H9 (cell line): ENCODE measurements at regions not wholly inside any gene's neighbourhood (a gene's known extent, or its start where the extent isn't known, plus 50 kb on each side); places are given as distances from the start of the nearest gene placed in this dataset.

ENCODE experiments used
- DNase-seq: peaks from one replicate; pipeline ENCODE4 v3.0.0-alpha.2; 2017
- H2AFZ ChIP-seq: one replicate; pipeline ENCODE4 v1.6.1; 2013; ENCODE audit warnings: mild to moderate bottlenecking, low read length, control low read depth, moderate library complexity
- H2AK5ac ChIP-seq: 2 replicates; pipeline ENCODE4 v1.6.1; 2013; ENCODE audit warnings: low read length, control low read depth, mixed read lengths; ENCODE audit not compliant: insufficient read length
- H2BK120ac ChIP-seq: one replicate; pipeline ENCODE4 v1.6.1; 2013; ENCODE audit warnings: low read depth, mild to moderate bottlenecking, low read length, control low read depth, inconsistent platforms; ENCODE audit not compliant: poor library complexity, severe bottlenecking
- H2BK12ac ChIP-seq: 2 replicates; pipeline ENCODE4 v1.6.1; 2013; ENCODE audit warnings: low read length, control low read depth, mixed read lengths, low read depth; ENCODE audit not compliant: insufficient read length
- H2BK15ac ChIP-seq: 2 replicates; pipeline ENCODE4 v1.6.1; 2013; ENCODE audit warnings: low read depth, low read length, control low read depth
- H2BK20ac ChIP-seq: one replicate; pipeline ENCODE4 v1.6.1; 2013; ENCODE audit warnings: low read depth, mild to moderate bottlenecking, low read length, control low read depth, inconsistent platforms; ENCODE audit not compliant: poor library complexity, severe bottlenecking
- H2BK5ac ChIP-seq: 2 replicates; pipeline ENCODE4 v1.6.1; 2013; ENCODE audit warnings: low read length, control low read depth, mixed read lengths; ENCODE audit not compliant: insufficient read length
- H3K14ac ChIP-seq: 2 replicates; pipeline ENCODE4 v1.6.1; 2013; ENCODE audit warnings: low read length, control low read depth; ENCODE audit not compliant: insufficient read depth
- H3K18ac ChIP-seq: 2 replicates; pipeline ENCODE4 v1.6.1; 2013; ENCODE audit warnings: low read depth, mild to moderate bottlenecking, mixed read lengths, low read length, control low read depth; ENCODE audit not compliant: insufficient read length
- H3K23ac ChIP-seq: 2 replicates; pipeline ENCODE4 v1.6.1; 2013; ENCODE audit warnings: low read length, control low read depth, mixed read lengths, low read depth; ENCODE audit not compliant: insufficient read length
- H3K23me2 ChIP-seq: 2 replicates; pipeline ENCODE4 v1.6.1; 2013; ENCODE audit warnings: low read depth, mild to moderate bottlenecking, mixed read lengths, low read length, control low read depth; ENCODE audit not compliant: insufficient read length, poor library complexity, severe bottlenecking
- H3K27ac ChIP-seq: 2 replicates; pipeline ENCODE4 v1.5.1; 2013; ENCODE audit warnings: low read length, control low read depth, mixed read lengths, low read depth; ENCODE audit not compliant: insufficient read length
- H3K27me3 ChIP-seq: 2 replicates; pipeline ENCODE4 v1.6.1; 2013; ENCODE audit warnings: low read length, control low read depth, inconsistent platforms; ENCODE audit not compliant: insufficient read depth
- H3K4ac ChIP-seq: 2 replicates; pipeline ENCODE4 v1.6.1; 2013; ENCODE audit warnings: low read depth, mild to moderate bottlenecking, control low read depth, inconsistent platforms, low read length, moderate library complexity
- H3K4me1 ChIP-seq: 2 replicates; pipeline ENCODE4 v1.6.1; 2013; ENCODE audit warnings: low read length, control low read depth, inconsistent platforms; ENCODE audit not compliant: insufficient read depth
- H3K4me2 ChIP-seq: 2 replicates; pipeline ENCODE4 v1.6.1; 2013; ENCODE audit warnings: low read length, control low read depth, mixed read lengths; ENCODE audit not compliant: insufficient read length, insufficient read depth
- H3K56ac ChIP-seq: 2 replicates; pipeline ENCODE4 v1.6.1; 2013; ENCODE audit warnings: low read depth, mild to moderate bottlenecking, mixed read lengths, low read length, control low read depth; ENCODE audit not compliant: insufficient read length
- H3K79me1 ChIP-seq: 2 replicates; pipeline ENCODE4 v1.6.1; 2013; ENCODE audit warnings: low read depth, mild to moderate bottlenecking, moderate library complexity, low read length, control low read depth, inconsistent platforms; ENCODE audit not compliant: insufficient read depth, poor library complexity, severe bottlenecking
- H3K79me2 ChIP-seq: 2 replicates; pipeline ENCODE4 v1.6.1; 2013; ENCODE audit warnings: low read length, control low read depth, inconsistent platforms; ENCODE audit not compliant: insufficient read depth
- H3K9ac ChIP-seq: 2 replicates; pipeline ENCODE4 v1.6.1; 2013; ENCODE audit warnings: low read length, control low read depth, mixed read lengths; ENCODE audit not compliant: insufficient read length; ENCODE audit errors: extremely low read depth
- H3K9me3 ChIP-seq: one replicate; pipeline ENCODE4 v1.6.1; 2013; ENCODE audit warnings: low read depth, low read length, inconsistent platforms; ENCODE audit not compliant: control insufficient read depth
- H3T11ph ChIP-seq: one replicate; pipeline ENCODE4 v1.6.1; 2013; ENCODE audit warnings: mild to moderate bottlenecking, low read length, control low read depth, inconsistent platforms
- H4K20me1 ChIP-seq: one replicate; pipeline ENCODE4 v1.6.1; 2013; ENCODE audit not compliant: control insufficient read depth, insufficient read length, insufficient read depth
- H4K5ac ChIP-seq: 2 replicates; pipeline ENCODE4 v1.6.1; 2013; ENCODE audit warnings: low read depth, mild to moderate bottlenecking, mixed read lengths, low read length, control low read depth; ENCODE audit not compliant: insufficient read length
- H4K8ac ChIP-seq: replicated peaks from 2 replicates; pipeline ENCODE4 v1.6.1; 2013; ENCODE audit warnings: low read length, control low read depth, mixed read lengths, low read depth; ENCODE audit not compliant: insufficient read length
- H4K91ac ChIP-seq: 2 replicates; pipeline ENCODE4 v1.6.1; 2013; ENCODE audit warnings: low read depth, mild to moderate bottlenecking, moderate library complexity, mixed read lengths, low read length, control low read depth; ENCODE audit not compliant: insufficient read length
- H3K27ac Mint-ChIP-seq, 3 experiments: 2 replicates in 2 of 3; 3 replicates in 1 of 3; pipeline ENCODE4 v1.8.0; 2020 to 2021; ENCODE audit warnings: mixed read lengths in 3 of 3, mild to moderate bottlenecking in 1 of 3, moderate library complexity in 1 of 3
- H3K27me3 Mint-ChIP-seq: 2 replicates; pipeline ENCODE4 v1.8.0; 2021; ENCODE audit warnings: low read depth, mild to moderate bottlenecking, moderate library complexity, mixed read lengths
- H3K36me3 Mint-ChIP-seq, 3 experiments: 2 replicates in 2 of 3; 3 replicates in 1 of 3; pipeline ENCODE4 v1.8.0; 2020 to 2021; ENCODE audit warnings: low read depth in 3 of 3, mixed read lengths in 3 of 3; ENCODE audit not compliant: insufficient read depth in 1 of 3
- H3K4me1 Mint-ChIP-seq, 2 experiments: 2 replicates each; pipeline ENCODE4 v1.8.0; 2020; ENCODE audit warnings: mixed read lengths in 2 of 2
- H3K4me3 Mint-ChIP-seq, 2 experiments: 2 replicates in 1 of 2; 3 replicates in 1 of 2; pipeline ENCODE4 v1.8.0; 2020 to 2021; ENCODE audit warnings: mild to moderate bottlenecking in 2 of 2, mixed read lengths in 2 of 2, moderate library complexity in 1 of 2
- H3K9me3 Mint-ChIP-seq, 2 experiments: 2 replicates in 1 of 2; 3 replicates in 1 of 2; pipeline ENCODE4 v1.8.0; 2020; ENCODE audit warnings: mild to moderate bottlenecking in 2 of 2, mixed read lengths in 2 of 2, moderate library complexity in 1 of 2
- CTCF ChIP-seq: fragments of 200-600 bp; sonication (generic); conservative IDR thresholded peaks from 3 replicates; pipeline ENCODE4 v1.8.0; 2021; ENCODE audit warnings: antibody characterized with exemption, mild to moderate bottlenecking
- WGBS: extraction: QIAGEN DNeasy Blood & Tissue Kit; methylation state at CpG from one replicate; pipeline ENCODE4 v1.1.7; 2013; ENCODE audit warnings: missing lambda C conversion rate, low lambda C conversion rate, mixed read lengths; ENCODE audit not compliant: insufficient read length; ENCODE audit errors: extremely low coverage; 5-methylcytosine and 5-hydroxymethylcytosine counted together

- Histone ChIP-seq H3K27ac (no peak overlapping the region), H3K56ac (no peak overlapping the region), H3K4me1 (no peaks in the 10 kb centered on the region), H2BK20ac (no peak overlapping the region), H4K20me1 (no peaks in the 10 kb centered on the region), H3K23me2 (no peaks in the 10 kb centered on the region), H2AK5ac (no peak overlapping the region), H3K79me1 (no peaks in the 10 kb centered on the region), H3K23ac (no peak overlapping the region), H2AFZ (no peak overlapping the region), H2BK15ac (no peak overlapping the region), H3K4ac (no peak overlapping the region), H3K14ac (no peak overlapping the region), H3K27me3 (no peaks in the 10 kb centered on the region), H4K8ac (no peak overlapping the region), H3K9me3 (no peaks in the 10 kb centered on the region), H2BK5ac (no peak overlapping the region), H2BK120ac (no peak overlapping the region), H3K4me2 (no peak overlapping the region), H3K9ac (no peak overlapping the region), H2BK12ac (no peak overlapping the region), H4K5ac (no peak overlapping the region), H4K91ac (no peak overlapping the region), H3K79me2 (no peaks in the 10 kb centered on the region), H3K18ac (no peak overlapping the region), H3T11ph (no peak overlapping the region)
- WGBS = no CpG with 5 or more reads among the region's 2 CpGs
- TF ChIP-seq CTCF = no peak
- peaks cover 2 to 3% of the 10 kb centered on the region in 2 experiments; a peak in 2 of 4 replicates for H3K4me1 Mint-ChIP-seq
- H3K4me3 Mint-ChIP-seq = no peak overlapping the region
- DNase-seq = no peak
- H3K36me3 Mint-ChIP-seq = no peaks in the 10 kb centered on the region
- no peaks in the 10 kb centered on the region for H3K27me3 Mint-ChIP-seq
- peak overlapping the region in 1 of 3 experiments; percentile 32; a peak in 1 of 7 replicates for H3K27ac Mint-ChIP-seq
- H3K9me3 Mint-ChIP-seq = no peaks in the 10 kb centered on the region
These were observed 245.2 kb downstream of the RAB28 start for GRCh38 chr4:13238936-13239335.
